ENCODE measurements at regions not wholly inside any gene's neighbourhood (a gene's known extent, or its start where the extent isn't known, plus 50 kb on each side); places are given as distances from the start of the nearest gene placed in this dataset.

DNA sequence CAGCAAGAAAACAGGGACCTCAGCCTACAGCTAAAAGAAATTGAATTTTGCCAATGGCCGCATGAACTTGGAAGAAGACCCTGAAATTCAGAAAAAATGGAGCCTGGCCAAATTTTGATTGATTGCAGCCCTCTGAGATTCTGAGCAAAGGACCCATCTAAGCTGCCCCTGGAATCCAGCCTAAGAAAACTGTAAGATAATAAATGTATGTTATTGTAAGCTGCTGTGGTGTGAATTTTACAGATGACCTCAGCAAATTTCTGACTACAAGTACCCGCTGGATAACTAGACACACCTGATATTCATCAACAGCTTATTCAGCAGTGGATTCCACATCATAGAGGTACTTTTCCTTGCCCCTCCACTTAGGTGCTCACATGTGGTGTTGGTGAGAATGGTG lies 119.5 kb upstream of the EPHA5 start:
- no peak for DNase-seq (ENCODE audit: low read depth)
- no peaks in the 10 kb centered on the region for H3K27me3 ChIP-seq (ENCODE audit: control insufficient read depth, insufficient read depth, low read length)
- H3K36me3 ChIP-seq (ENCODE audit: control insufficient read depth, insufficient read depth, low read length) = no peaks in the 10 kb centered on the region

DNA sequence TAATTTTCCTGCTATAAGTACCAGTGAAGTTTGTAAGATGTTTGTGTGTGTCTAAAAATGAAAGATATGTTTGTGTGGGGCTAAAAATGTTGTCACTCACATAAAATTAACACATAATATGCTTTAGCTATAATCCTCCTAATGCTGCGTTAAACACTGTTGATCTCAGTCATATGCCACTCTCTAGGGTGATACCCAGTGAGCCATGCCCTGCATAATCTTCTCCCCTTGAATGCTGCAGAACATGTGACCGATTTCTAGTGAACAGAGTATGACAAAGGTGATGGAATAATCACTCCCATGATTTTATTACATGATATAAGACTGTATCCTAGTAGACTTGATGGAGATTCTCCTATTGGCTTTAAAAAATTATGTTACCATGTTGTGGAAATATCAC lies 119.1 kb upstream of the EPHA5 start:
- DNase-seq (ENCODE audit: low read depth) = no peak
- no peak overlapping the region for H3K4me3 ChIP-seq (ENCODE audit: low read depth, low read length)
- H3K27me3 ChIP-seq (ENCODE audit: control insufficient read depth, insufficient read depth, low read length) = no peaks in the 10 kb centered on the region
- no peaks in the 10 kb centered on the region for H3K36me3 ChIP-seq (ENCODE audit: control insufficient read depth, insufficient read depth, low read length)
- TF ChIP-seq, protein P1, sequence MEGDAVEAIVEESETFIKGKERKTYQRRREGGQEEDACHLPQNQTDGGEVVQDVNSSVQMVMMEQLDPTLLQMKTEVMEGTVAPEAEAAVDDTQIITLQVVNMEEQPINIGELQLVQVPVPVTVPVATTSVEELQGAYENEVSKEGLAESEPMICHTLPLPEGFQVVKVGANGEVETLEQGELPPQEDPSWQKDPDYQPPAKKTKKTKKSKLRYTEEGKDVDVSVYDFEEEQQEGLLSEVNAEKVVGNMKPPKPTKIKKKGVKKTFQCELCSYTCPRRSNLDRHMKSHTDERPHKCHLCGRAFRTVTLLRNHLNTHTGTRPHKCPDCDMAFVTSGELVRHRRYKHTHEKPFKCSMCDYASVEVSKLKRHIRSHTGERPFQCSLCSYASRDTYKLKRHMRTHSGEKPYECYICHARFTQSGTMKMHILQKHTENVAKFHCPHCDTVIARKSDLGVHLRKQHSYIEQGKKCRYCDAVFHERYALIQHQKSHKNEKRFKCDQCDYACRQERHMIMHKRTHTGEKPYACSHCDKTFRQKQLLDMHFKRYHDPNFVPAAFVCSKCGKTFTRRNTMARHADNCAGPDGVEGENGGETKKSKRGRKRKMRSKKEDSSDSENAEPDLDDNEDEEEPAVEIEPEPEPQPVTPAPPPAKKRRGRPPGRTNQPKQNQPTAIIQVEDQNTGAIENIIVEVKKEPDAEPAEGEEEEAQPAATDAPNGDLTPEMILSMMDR (IDR thresholded peaks at IDR 0.05; ENCODE audit: insufficient read depth, low read length, poor library complexity, severe bottlenecking) = no peak

More for the DNA sequence above, 119.5 kb upstream of the EPHA5 start:
- TF ChIP-seq, protein P1 (IDR thresholded peaks at IDR 0.05; ENCODE audit: insufficient read depth, low read length, poor library complexity, severe bottlenecking) = no peak
- no peak overlapping the region for H3K4me3 ChIP-seq (ENCODE audit: low read depth, low read length)

DNA sequence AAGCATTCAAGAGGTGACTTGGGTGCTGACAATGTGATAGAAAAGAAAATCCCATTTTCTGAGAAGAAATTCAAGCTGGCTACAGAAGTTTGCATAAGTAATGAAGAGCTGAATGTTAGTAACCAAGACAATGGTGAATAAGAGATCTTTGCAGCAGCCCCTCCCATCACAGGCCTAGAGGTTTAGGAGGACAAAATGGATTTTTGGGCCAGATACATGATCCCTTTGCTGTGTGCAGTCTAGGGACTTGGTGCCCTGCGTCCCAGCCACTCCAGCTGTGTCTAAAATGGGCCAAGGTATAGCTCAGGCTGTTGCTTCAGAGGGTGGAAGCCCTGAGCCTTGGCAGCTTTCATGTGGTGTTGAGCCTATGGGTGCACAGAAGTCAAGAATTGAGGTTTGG lies 107.0 kb upstream of the EPHA5 start:
- no peaks in the 10 kb centered on the region for H3K27me3 ChIP-seq (ENCODE audit: control insufficient read depth, insufficient read depth, low read length)
- H3K36me3 ChIP-seq (ENCODE audit: control insufficient read depth, insufficient read depth, low read length) = no peaks in the 10 kb centered on the region
- TF ChIP-seq, protein P1 (IDR thresholded peaks at IDR 0.05; ENCODE audit: insufficient read depth, low read length, poor library complexity, severe bottlenecking) = no peak
- DNase-seq (ENCODE audit: low read depth) = no peak
- no peak overlapping the region for H3K4me3 ChIP-seq (ENCODE audit: low read depth, low read length)

DNA sequence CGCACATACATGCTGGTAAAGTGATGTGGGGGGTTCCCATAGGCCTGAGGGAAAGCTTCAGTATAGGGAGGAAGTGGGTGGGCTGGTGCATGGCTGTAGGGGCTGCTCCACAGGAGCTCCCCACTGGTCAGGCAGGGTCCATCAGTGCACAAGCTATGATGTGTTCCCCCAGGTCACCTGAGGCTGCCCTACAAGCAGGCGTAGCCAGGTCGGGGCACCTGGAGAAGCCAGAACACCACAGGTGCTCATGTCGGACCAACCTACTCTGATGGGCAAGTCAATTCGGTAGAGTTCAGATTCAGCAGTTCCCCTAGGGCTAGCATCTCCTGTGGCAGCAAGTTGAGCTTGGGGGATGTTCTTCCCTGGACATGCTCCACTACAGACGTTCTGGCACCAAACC lies 103.3 kb upstream of the EPHA5 start:
- H3K27me3 ChIP-seq (ENCODE audit: control insufficient read depth, insufficient read depth, low read length) = no peaks in the 10 kb centered on the region
- no peak overlapping the region for H3K4me3 ChIP-seq (ENCODE audit: low read depth, low read length)
- TF ChIP-seq, protein P1 (IDR thresholded peaks at IDR 0.05; ENCODE audit: insufficient read depth, low read length, poor library complexity, severe bottlenecking) = no peak
- DNase-seq (ENCODE audit: low read depth) = no peak
- H3K36me3 ChIP-seq (ENCODE audit: control insufficient read depth, insufficient read depth, low read length) = no peaks in the 10 kb centered on the region

DNA sequence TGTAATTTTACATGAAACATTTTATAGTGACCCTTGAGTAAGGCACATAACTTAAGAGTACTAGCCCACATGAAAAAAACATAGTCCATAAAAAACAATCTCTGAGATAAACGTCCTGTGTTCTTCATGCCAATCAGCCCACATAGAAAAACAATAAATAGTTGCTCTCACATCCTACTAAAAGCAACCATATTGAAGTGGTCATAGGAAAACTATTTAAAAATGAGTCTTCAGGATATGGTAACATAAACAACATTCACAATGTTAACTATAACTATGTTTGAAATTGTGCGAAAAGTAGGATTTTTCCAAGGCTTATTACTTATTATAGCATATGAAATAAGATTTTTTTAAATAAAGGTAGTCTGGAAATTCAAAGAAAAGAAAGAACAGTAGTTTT lies 77.1 kb upstream of the EPHA5 start:
- TF ChIP-seq, protein P1 (IDR thresholded peaks at IDR 0.05; ENCODE audit: insufficient read depth, low read length, poor library complexity, severe bottlenecking) = no peak
- H3K27me3 ChIP-seq (ENCODE audit: control insufficient read depth, insufficient read depth, low read length) = no peaks in the 10 kb centered on the region
- no peak for DNase-seq (ENCODE audit: low read depth)
- no peaks in the 10 kb centered on the region for H3K36me3 ChIP-seq (ENCODE audit: control insufficient read depth, insufficient read depth, low read length)
- no peak overlapping the region for H3K4me3 ChIP-seq (ENCODE audit: low read depth, low read length)

DNA sequence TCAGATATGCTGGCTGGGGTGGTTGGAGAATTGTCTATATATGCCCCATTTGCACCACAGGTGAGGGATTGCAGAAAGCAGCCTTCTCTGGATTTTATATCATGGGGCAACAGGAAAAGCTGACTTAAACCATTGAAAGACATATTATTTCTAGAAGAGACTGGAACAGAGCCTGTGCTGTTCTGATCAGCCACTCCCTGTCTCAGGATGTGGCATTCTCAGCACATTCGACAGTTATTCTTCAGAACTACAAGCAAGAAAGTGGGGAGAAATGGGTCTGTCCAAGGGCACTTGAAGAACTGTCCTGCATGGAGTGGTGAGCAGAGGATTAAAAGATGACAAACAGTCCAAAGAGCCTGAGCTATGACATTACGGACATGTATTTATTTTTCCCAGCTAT lies 67.8 kb upstream of the EPHA5 start:
- no peak overlapping the region for H3K4me3 ChIP-seq (ENCODE audit: low read depth, low read length)
- TF ChIP-seq, protein P1 (IDR thresholded peaks at IDR 0.05; ENCODE audit: insufficient read depth, low read length, poor library complexity, severe bottlenecking) = no peak
- no peak for DNase-seq (ENCODE audit: low read depth)
- no peaks in the 10 kb centered on the region for H3K36me3 ChIP-seq (ENCODE audit: control insufficient read depth, insufficient read depth, low read length)
- H3K27me3 ChIP-seq (ENCODE audit: control insufficient read depth, insufficient read depth, low read length) = no peaks in the 10 kb centered on the region
